ENCODE measurements at regions not wholly inside any gene's neighbourhood (a gene's known extent, or its start where the extent isn't known, plus 50 kb on each side); places are given as distances from the start of the nearest gene placed in this dataset.

GRCh38 chr9:73020877-73021276 lies 68.0 kb upstream of the ALDH1A1 start:
- Histone ChIP-seq H3K4me1 (ENCODE audit: insufficient read depth) (no peaks in the 10 kb centered on the region), H3K36me3 (ENCODE audit: insufficient read depth) (no peaks in the 10 kb centered on the region), H3K4me3 (ENCODE audit: low read depth, low read length) (no peak overlapping the region), H3K27ac (ENCODE audit: low read depth) (no peak overlapping the region)
- 71% methylated on average over 3 of the region's 3 CpGs for WGBS
- no peak for DNase-seq (ENCODE audit: extremely low spot score)

GRCh38 chr9:73014011-73014410 lies 61.2 kb upstream of the ALDH1A1 start:
- no peak for DNase-seq (ENCODE audit: extremely low spot score)
- H3K27ac ChIP-seq (ENCODE audit: low read depth): no peak overlapping the region
- no peaks in the 10 kb centered on the region for H3K36me3 ChIP-seq (ENCODE audit: insufficient read depth)
- no peaks in the 10 kb centered on the region for H3K4me1 ChIP-seq (ENCODE audit: insufficient read depth)
- H3K4me3 ChIP-seq (ENCODE audit: low read depth, low read length): no peak overlapping the region

- Histone ChIP-seq H3K36me3 (ENCODE audit: insufficient read depth) (no peaks in the 10 kb centered on the region), H3K4me1 (ENCODE audit: insufficient read depth) (no peaks in the 10 kb centered on the region), H3K4me3 (ENCODE audit: low read depth, low read length) (no peak overlapping the region), H3K27ac (ENCODE audit: low read depth) (no peak overlapping the region)
- WGBS: 70% methylated on average over 2 of the region's 2 CpGs
- DNase-seq (ENCODE audit: extremely low spot score): no peak
Measured at GRCh38 chr9:73011956-73012355, 59.1 kb upstream of the ALDH1A1 start.

- no peak for DNase-seq (ENCODE audit: extremely low spot score)
- no peak overlapping the region for H3K27ac ChIP-seq (ENCODE audit: low read depth)
- WGBS: 40% methylated on average over 2 of the region's 2 CpGs
Measured at GRCh38 chr9:73011181-73011750, 58.4 kb upstream of the ALDH1A1 start.

GRCh38 chr9:73009649-73010288 lies 56.9 kb upstream of the ALDH1A1 start:
- WGBS: 89% methylated on average over 2 of the region's 2 CpGs
- no peak for DNase-seq (ENCODE audit: extremely low spot score)

More at GRCh38 chr9:73011181-73011750, 58.4 kb upstream of the ALDH1A1 start:
- Histone ChIP-seq H3K4me1 (ENCODE audit: insufficient read depth) (no peaks in the 10 kb centered on the region), H3K4me3 (ENCODE audit: low read depth, low read length) (no peak overlapping the region), H3K36me3 (ENCODE audit: insufficient read depth) (no peaks in the 10 kb centered on the region)

GRCh38 chr9:73007966-73008672 lies 55.3 kb upstream of the ALDH1A1 start:
- Histone ChIP-seq H3K4me3 (ENCODE audit: low read depth, low read length) (no peak overlapping the region), H3K27ac (ENCODE audit: low read depth) (no peak overlapping the region), H3K36me3 (ENCODE audit: insufficient read depth) (no peaks in the 10 kb centered on the region), H3K4me1 (ENCODE audit: insufficient read depth) (no peaks in the 10 kb centered on the region)
- WGBS: 73% methylated on average over 3 of the region's 3 CpGs
- no peak for DNase-seq (ENCODE audit: extremely low spot score)

More at GRCh38 chr9:73009649-73010288, 56.9 kb upstream of the ALDH1A1 start:
- Histone ChIP-seq H3K4me1 (ENCODE audit: insufficient read depth) (no peaks in the 10 kb centered on the region), H3K36me3 (ENCODE audit: insufficient read depth) (no peaks in the 10 kb centered on the region), H3K27ac (ENCODE audit: low read depth) (no peak overlapping the region), H3K4me3 (ENCODE audit: low read depth, low read length) (no peak overlapping the region)

- DNase-seq (ENCODE audit: extremely low spot score): no peak
- Histone ChIP-seq H3K4me1 (ENCODE audit: insufficient read depth) (no peaks in the 10 kb centered on the region), H3K36me3 (ENCODE audit: insufficient read depth) (no peaks in the 10 kb centered on the region), H3K27ac (ENCODE audit: low read depth) (no peak overlapping the region), H3K4me3 (ENCODE audit: low read depth, low read length) (no peak overlapping the region)
- WGBS: 81% methylated on average over 2 of the region's 2 CpGs
Measured at GRCh38 chr9:73006986-73007385, 54.1 kb upstream of the ALDH1A1 start.

Measured in urinary bladder (tissue), 3 donors.